PC-3 (cell line): ENCODE measurements at regions not wholly inside any gene's neighbourhood (a gene's known extent, or its start where the extent isn't known, plus 50 kb on each side); places are given as distances from the start of the nearest gene placed in this dataset.

Experiments used
- ATAC-seq: fragments of 200-7000 bp; cut with Tn5 transposase; 2 replicates; pipeline ENCODE4 v1.9.1; 2020; ENCODE audit warnings: mild to moderate bottlenecking, moderate library complexity
- BruUV-seq: library from RNA; stranded (reverse); fragments of 400-500 nt; replicated peaks from 2 replicates; lab custom pipeline; 2021; lab: Mats Ljungman, UMichigan
- CTCF ChIA-PET: fragments of 300-600 bp; sonication (Branson Sonifier 250); formaldehyde crosslinking; loops from one replicate; lab custom pipeline; 2022; ENCODE audit warnings: antibody characterized with exemption; lab: Charles Lee
- POLR2A ChIA-PET: fragments of 300-600 bp; sonication (Branson Sonifier 250); formaldehyde crosslinking; loops from one replicate; lab custom pipeline; 2022; ENCODE audit warnings: antibody characterized with exemption; ENCODE audit not compliant: unreplicated experiment; lab: Charles Lee
- DNase-seq: peaks from one replicate; pipeline ENCODE4 v3.0.0-alpha.2; 2015
- H2AFZ ChIP-seq: fragments of 300-600 bp; sonication (generic); 2 replicates; pipeline ENCODE4 v1.6.0; 2016; ENCODE audit warnings: antibody characterized with exemption, low read length
- H3F3A ChIP-seq: fragments of 300-600 bp; sonication (generic); one replicate; pipeline ENCODE4 v1.6.0; 2017; ENCODE audit warnings: antibody characterized with exemption, low read length, control low read depth, mild to moderate bottlenecking; ENCODE audit not compliant: unreplicated experiment
- H3K27ac ChIP-seq: fragments of 300-600 bp; sonication (generic); 2 replicates; pipeline ENCODE4 v1.5.1; 2016; ENCODE audit warnings: mild to moderate bottlenecking, low read length
- H3K27me3 ChIP-seq: fragments of 300-600 bp; sonication (generic); 2 replicates; pipeline ENCODE4 v1.6.1; 2016; ENCODE audit warnings: low read length, mixed read lengths
- H3K36me3 ChIP-seq: fragments of 300-600 bp; sonication (generic); 2 replicates; pipeline ENCODE4 v1.6.1; 2016; ENCODE audit warnings: low read depth, mixed run types, low read length, mixed read lengths
- H3K4me1 ChIP-seq: fragments of 300-600 bp; sonication (generic); 2 replicates; pipeline ENCODE4 v1.5.1; 2016; ENCODE audit warnings: low read length; ENCODE audit not compliant: insufficient read depth
- H3K4me2 ChIP-seq: fragments of 300-600 bp; sonication (generic); 2 replicates; pipeline ENCODE4 v1.6.0; 2016; ENCODE audit warnings: low read length
- H3K4me3 ChIP-seq: fragments of 300-600 bp; sonication (generic); 2 replicates; pipeline ENCODE4 v1.5.1; 2016; ENCODE audit warnings: mild to moderate bottlenecking, low read length, mixed read lengths
- H3K79me2 ChIP-seq: fragments of 300-600 bp; sonication (generic); 2 replicates; pipeline ENCODE4 v1.6.1; 2017; ENCODE audit warnings: low read length, mixed read lengths
- H3K9ac ChIP-seq: fragments of 300-600 bp; sonication (generic); 2 replicates; pipeline ENCODE4 v1.6.0; 2016; ENCODE audit warnings: mild to moderate bottlenecking, low read length
- H3K9me2 ChIP-seq: fragments of 300-600 bp; sonication (generic); replicated peaks from 2 replicates; pipeline ENCODE4 v1.6.1; 2016; ENCODE audit warnings: mixed run types, low read length, mixed read lengths
- H3K9me3 ChIP-seq: fragments of 300-600 bp; sonication (generic); 2 replicates; pipeline ENCODE4 v1.6.1; 2016; ENCODE audit warnings: low read length, mixed read lengths
- H4K20me1 ChIP-seq: fragments of 300-600 bp; sonication (generic); 2 replicates; pipeline ENCODE4 v1.6.1; 2016; ENCODE audit warnings: low read length, mixed read lengths
- EZH2 ChIP-seq: fragments of 300-600 bp; sonication (generic); IDR thresholded peaks from one replicate; pipeline ENCODE4 v1.6.1; 2017; ENCODE audit warnings: antibody characterized with exemption, mild to moderate bottlenecking, low read length; ENCODE audit not compliant: unreplicated experiment
- EZH2phosphoT487 ChIP-seq: fragments of 300-600 bp; sonication (generic); IDR thresholded peaks from 2 replicates; pipeline ENCODE4 v1.6.1; 2018; ENCODE audit warnings: mild to moderate bottlenecking, antibody characterized with exemption, low read length, borderline replicate concordance
- intact Hi-C: fragments of 100-400 bp; cut with micrococcal nuclease; formaldehyde crosslinking; loops from 2 replicates; pipeline ENCODE4 v1.9.0; 2023
- TF ChIP-seq, protein P1 (sequence below): fragments of 300-600 bp; sonication (generic); conservative IDR thresholded peaks from 2 replicates; pipeline ENCODE4 v1.5.1; 2017; ENCODE audit warnings: antibody characterized with exemption, low read depth, mild to moderate bottlenecking, low read length

DNA sequence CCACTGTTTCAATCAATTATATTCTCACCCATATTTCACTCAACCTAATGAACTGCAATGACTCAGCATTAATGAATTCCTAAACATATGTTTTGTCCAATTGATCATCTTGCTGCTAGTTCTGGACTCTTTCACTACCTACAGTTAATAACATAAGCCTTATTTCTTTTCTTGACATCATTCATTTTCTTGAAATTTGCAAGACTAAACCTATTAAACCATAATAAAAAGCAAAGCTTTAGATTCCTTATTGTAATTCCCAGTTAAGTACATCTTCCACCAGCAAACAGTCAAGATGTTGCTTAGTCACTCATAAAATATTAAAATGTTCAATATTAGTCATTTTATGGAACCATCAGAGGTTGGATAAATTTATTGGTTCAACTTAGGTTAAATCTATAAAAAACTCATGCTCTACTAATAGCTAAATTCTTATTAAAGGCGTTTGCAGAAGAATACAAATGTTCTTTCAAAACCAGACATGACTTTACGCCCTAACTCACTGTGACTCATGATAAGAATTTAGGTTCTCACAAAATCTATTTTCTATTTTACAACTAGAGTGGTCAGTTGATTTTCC, 599.4 kb downstream of the RNF144A start:
- Histone ChIP-seq H3K4me2 (peak overlapping the region; percentile 62), H3K4me1 (peaks cover 32% of the 10 kb centered on the region), H3F3A (peaks cover 7% of the 10 kb centered on the region), H3K9me2 (no peaks in the 10 kb centered on the region), H2AFZ (peak overlapping the region; percentile 20), H3K79me2 (no peaks in the 10 kb centered on the region), H3K9ac (peak overlapping the region; percentile 88), H3K9me3 (no peaks in the 10 kb centered on the region), H3K4me3 (peak overlapping the region; percentile 20; the same call in 1 of the 2 replicates), H4K20me1 (no peaks in the 10 kb centered on the region), H3K36me3 (no peaks in the 10 kb centered on the region), H3K27ac (peak overlapping the region; percentile 97), H3K27me3 (no peaks in the 10 kb centered on the region)
- ChIA-PET POLR2A (no interaction called here), CTCF (interaction anchor here (0.8 kb wide), 1 partner anchor 89 kb away, joined by 4 read pairs; no protein-coding TSS in a partner anchor)
- DNase-seq (peak; percentile 85), ATAC-seq (peak; percentile 74)
- BruUV-seq, result no TSS peak
- intact Hi-C loops, result loop anchor here (2.0 to 10.0 kb wide), 8 partner anchors 86 to 1170 kb away; no protein-coding TSS in a partner anchor
- TF ChIP-seq EZH2, result no peak
- TF ChIP-seq, protein P1, sequence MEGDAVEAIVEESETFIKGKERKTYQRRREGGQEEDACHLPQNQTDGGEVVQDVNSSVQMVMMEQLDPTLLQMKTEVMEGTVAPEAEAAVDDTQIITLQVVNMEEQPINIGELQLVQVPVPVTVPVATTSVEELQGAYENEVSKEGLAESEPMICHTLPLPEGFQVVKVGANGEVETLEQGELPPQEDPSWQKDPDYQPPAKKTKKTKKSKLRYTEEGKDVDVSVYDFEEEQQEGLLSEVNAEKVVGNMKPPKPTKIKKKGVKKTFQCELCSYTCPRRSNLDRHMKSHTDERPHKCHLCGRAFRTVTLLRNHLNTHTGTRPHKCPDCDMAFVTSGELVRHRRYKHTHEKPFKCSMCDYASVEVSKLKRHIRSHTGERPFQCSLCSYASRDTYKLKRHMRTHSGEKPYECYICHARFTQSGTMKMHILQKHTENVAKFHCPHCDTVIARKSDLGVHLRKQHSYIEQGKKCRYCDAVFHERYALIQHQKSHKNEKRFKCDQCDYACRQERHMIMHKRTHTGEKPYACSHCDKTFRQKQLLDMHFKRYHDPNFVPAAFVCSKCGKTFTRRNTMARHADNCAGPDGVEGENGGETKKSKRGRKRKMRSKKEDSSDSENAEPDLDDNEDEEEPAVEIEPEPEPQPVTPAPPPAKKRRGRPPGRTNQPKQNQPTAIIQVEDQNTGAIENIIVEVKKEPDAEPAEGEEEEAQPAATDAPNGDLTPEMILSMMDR, result no peak
- TF ChIP-seq EZH2phosphoT487, result no peak

DNA sequence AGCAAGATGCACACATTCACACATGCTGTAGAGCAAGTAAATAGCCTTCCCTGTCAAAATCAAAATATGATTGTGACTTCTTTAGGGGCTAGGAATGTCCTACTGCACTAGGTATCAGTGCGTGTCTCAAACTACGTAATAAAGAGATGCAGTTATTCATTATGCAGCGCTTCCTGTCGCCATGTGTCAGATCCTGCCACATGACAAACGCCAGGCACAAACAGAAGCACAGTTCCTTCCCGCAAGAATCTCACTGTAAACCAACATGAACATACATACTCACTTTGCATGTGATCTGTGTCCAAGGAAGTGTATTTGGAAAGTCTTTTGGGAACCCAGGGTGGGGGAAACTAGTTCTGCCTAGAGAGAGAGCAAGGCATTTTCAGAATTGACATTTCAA, 599.9 kb downstream of the RNF144A start:
- Histone ChIP-seq H3K27me3 (no peaks in the 10 kb centered on the region), H3K9ac (peak overlapping the region; percentile 88), H3K4me2 (peak overlapping the region; percentile 62), H4K20me1 (no peaks in the 10 kb centered on the region), H3K9me2 (no peaks in the 10 kb centered on the region), H3K36me3 (no peaks in the 10 kb centered on the region), H2AFZ (peak overlapping the region; percentile 20), H3K4me3 (peak overlapping the region; percentile 20; the same call in 1 of the 2 replicates), H3K79me2 (no peaks in the 10 kb centered on the region), H3K4me1 (peaks cover 32% of the 10 kb centered on the region), H3K27ac (peak overlapping the region; percentile 97), H3F3A (peaks cover 7% of the 10 kb centered on the region), H3K9me3 (no peaks in the 10 kb centered on the region)
- BruUV-seq, result no TSS peak
- peak; percentile 83 for ATAC-seq
- ChIA-PET CTCF (interaction anchor here (0.8 kb wide), 1 partner anchor 89 kb away, joined by 4 read pairs; no protein-coding TSS in a partner anchor), POLR2A (no interaction called here)
- intact Hi-C loops, result loop anchor here (2.0 to 10.0 kb wide), 8 partner anchors 86 to 1170 kb away; no protein-coding TSS in a partner anchor
- TF ChIP-seq EZH2 (no peak), EZH2phosphoT487 (no peak)
- TF ChIP-seq, protein P1, result no peak
- peak; percentile 89 for DNase-seq

DNA sequence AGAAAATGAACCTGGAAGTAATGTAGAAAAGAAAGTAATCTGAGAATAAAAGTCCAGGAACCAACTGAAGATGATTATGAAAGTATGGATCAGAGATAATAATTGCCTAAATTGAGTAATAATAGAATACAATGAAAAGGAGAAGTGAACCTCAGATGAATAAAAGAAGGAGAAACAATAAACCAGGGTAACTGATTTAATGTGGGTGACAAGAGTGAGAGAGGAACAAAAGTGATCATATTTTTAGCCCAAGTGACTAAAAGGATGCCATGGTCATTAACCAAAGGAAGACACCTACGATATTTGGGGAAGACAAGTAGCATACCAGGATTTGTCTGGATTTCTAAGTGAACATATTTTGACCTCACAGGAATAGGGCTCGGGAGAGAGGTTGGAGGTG, 600.6 kb downstream of the RNF144A start:
- Histone ChIP-seq H3K9ac (peak overlapping the region; percentile 88), H4K20me1 (no peaks in the 10 kb centered on the region), H3F3A (peaks cover 7% of the 10 kb centered on the region), H3K27me3 (no peaks in the 10 kb centered on the region), H3K9me2 (no peaks in the 10 kb centered on the region), H3K27ac (peak overlapping the region; percentile 97), H3K36me3 (no peaks in the 10 kb centered on the region), H3K4me3 (no peak overlapping the region; the same call in 1 of the 2 replicates), H3K9me3 (no peaks in the 10 kb centered on the region), H3K79me2 (no peaks in the 10 kb centered on the region), H2AFZ (no peak overlapping the region), H3K4me2 (peak overlapping the region; percentile 62), H3K4me1 (peaks cover 36% of the 10 kb centered on the region)
- ATAC-seq (no peak), DNase-seq (no peak)
- CTCF ChIA-PET, result no interaction called here
- TF ChIP-seq EZH2 (no peak), EZH2phosphoT487 (no peak)
- TF ChIP-seq, protein P1, result no peak
- POLR2A ChIA-PET, result no interaction called here
- no TSS peak for BruUV-seq
- intact Hi-C loops, result loop anchor here (2.0 to 10.0 kb wide), 8 partner anchors 85 to 1169 kb away; no protein-coding TSS in a partner anchor
